Activated CD4-positive, alpha-beta T cell treated with anti-CD3 and anti-CD28 coated beads, Interleukin-2, Interleukin-6, amounts not matched to agents 100 ng/mL and 50 ng/mL, durations not matched to agents 16 hours and 8 hours (primary cell): ENCODE measurements at regions not wholly inside any gene's neighbourhood (a gene's known extent, or its start where the extent isn't known, plus 50 kb on each side); places are given as distances from the start of the nearest gene placed in this dataset.

Experiments
- DNase-seq: peaks from one replicate; pipeline ENCODE4 v3.0.0-alpha.2; 2020

- DNase-seq, result no peak
These were observed 61.6 kb upstream of the HS3ST5 start for GRCh38 chr6:114404339-114404955.

GRCh38 chr6:114403858-114404257, 61.0 kb upstream of the HS3ST5 start:
- no peak for DNase-seq

- DNase-seq, result no peak
These were observed 55.7 kb upstream of the HS3ST5 start for GRCh38 chr6:114398481-114398880.
